ENCODE measurements at regions not wholly inside any gene's neighbourhood (a gene's known extent, or its start where the extent isn't known, plus 50 kb on each side); places are given as distances from the start of the nearest gene placed in this dataset.

- Mint-ChIP-seq H3K9me3 (ENCODE audit: unreplicated experiment) (no peaks in the 10 kb centered on the region), H3K36me3 (ENCODE audit: insufficient read depth, unreplicated experiment) (no peaks in the 10 kb centered on the region), H3K4me3 (ENCODE audit: unreplicated experiment) (no peak overlapping the region), H3K4me1 (ENCODE audit: insufficient read depth, unreplicated experiment) (no peaks in the 10 kb centered on the region), H3K27me3 (ENCODE audit: insufficient read depth, unreplicated experiment) (no peaks in the 10 kb centered on the region), H3K27ac (ENCODE audit: low read depth, unreplicated experiment) (no peak overlapping the region)
- TF ChIP-seq CTCF (IDR thresholded peaks at IDR 0.05; ENCODE audit: unreplicated experiment), result no peak
- CTCF ChIA-PET, result no interaction called here
- intact Hi-C loops (cut with micrococcal nuclease), result loop anchor here (10.0 kb wide), 1 partner anchor 1003 kb away; no protein-coding TSS in a partner anchor
- BruUV-seq (replicated peaks), result no TSS peak
- DNase-seq (ENCODE audit: unreplicated experiment), result no peak
- POLR2A ChIA-PET, result interaction anchor here (0.7 kb wide), 1 partner anchor 375 kb away, joined by 3 read pairs; no protein-coding TSS in a partner anchor
Observed at GRCh38 chr3:144777906-144778305, 806.3 kb downstream of the DIPK2A start.

- CTCF ChIA-PET, result no interaction called here
- Mint-ChIP-seq H3K36me3 (ENCODE audit: insufficient read depth, unreplicated experiment) (no peaks in the 10 kb centered on the region), H3K27ac (ENCODE audit: low read depth, unreplicated experiment) (no peak overlapping the region), H3K4me3 (ENCODE audit: unreplicated experiment) (no peak overlapping the region), H3K4me1 (ENCODE audit: insufficient read depth, unreplicated experiment) (no peaks in the 10 kb centered on the region), H3K9me3 (ENCODE audit: unreplicated experiment) (no peaks in the 10 kb centered on the region), H3K27me3 (ENCODE audit: insufficient read depth, unreplicated experiment) (no peaks in the 10 kb centered on the region)
- intact Hi-C loops (cut with micrococcal nuclease), result no loop called here
- no peak for DNase-seq (ENCODE audit: unreplicated experiment)
- POLR2A ChIA-PET, result no interaction called here
- no peak for TF ChIP-seq CTCF (IDR thresholded peaks at IDR 0.05; ENCODE audit: unreplicated experiment)
- BruUV-seq (replicated peaks), result no TSS peak
Observed at GRCh38 chr3:144791034-144791433, 819.4 kb downstream of the DIPK2A start.

- no peaks in the 10 kb centered on the region for H3K9me3 Mint-ChIP-seq (ENCODE audit: unreplicated experiment)
- POLR2A ChIA-PET, result no interaction called here
- no peaks in the 10 kb centered on the region for H3K27me3 Mint-ChIP-seq (ENCODE audit: insufficient read depth, unreplicated experiment)
- H3K4me1 Mint-ChIP-seq (ENCODE audit: insufficient read depth, unreplicated experiment), result no peaks in the 10 kb centered on the region
- H3K4me3 Mint-ChIP-seq (ENCODE audit: unreplicated experiment), result no peak overlapping the region
- no TSS peak for BruUV-seq (replicated peaks)
- TF ChIP-seq CTCF (IDR thresholded peaks at IDR 0.05; ENCODE audit: unreplicated experiment), result no peak
- H3K27ac Mint-ChIP-seq (ENCODE audit: low read depth, unreplicated experiment), result no peak overlapping the region
- CTCF ChIA-PET, result no interaction called here
- DNase-seq (ENCODE audit: unreplicated experiment), result no peak
- H3K36me3 Mint-ChIP-seq (ENCODE audit: insufficient read depth, unreplicated experiment), result peaks cover 6% of the 10 kb centered on the region
- intact Hi-C loops (cut with micrococcal nuclease), result no loop called here
Observed at GRCh38 chr3:144801890-144802289, 830.3 kb downstream of the DIPK2A start.

GRCh38 chr3:144809380-144809779 lies 837.8 kb downstream of the DIPK2A start:
- Mint-ChIP-seq H3K27me3 (ENCODE audit: insufficient read depth, unreplicated experiment) (no peaks in the 10 kb centered on the region), H3K9me3 (ENCODE audit: unreplicated experiment) (no peaks in the 10 kb centered on the region), H3K27ac (ENCODE audit: low read depth, unreplicated experiment) (no peak overlapping the region), H3K4me3 (ENCODE audit: unreplicated experiment) (no peak overlapping the region), H3K36me3 (ENCODE audit: insufficient read depth, unreplicated experiment) (peaks cover under 1% of the 10 kb centered on the region), H3K4me1 (ENCODE audit: insufficient read depth, unreplicated experiment) (no peaks in the 10 kb centered on the region)
- no peak for TF ChIP-seq CTCF (IDR thresholded peaks at IDR 0.05; ENCODE audit: unreplicated experiment)
- intact Hi-C loops (cut with micrococcal nuclease), result no loop called here
- no TSS peak for BruUV-seq (replicated peaks)
- ChIA-PET CTCF (no interaction called here), POLR2A (no interaction called here)
- DNase-seq (ENCODE audit: unreplicated experiment), result no peak
